SK-N-SH (cell line): ENCODE measurements at regions not wholly inside any gene's neighbourhood (a gene's known extent, or its start where the extent isn't known, plus 50 kb on each side); places are given as distances from the start of the nearest gene placed in this dataset.

Experiments
- CTCF ChIA-PET: fragments of 300-600, 350-600 bp; formaldehyde crosslinking; extraction: SDS; loops from one replicate; lab custom pipeline; 2021; lab: Yijun Ruan, JAX
- POLR2A ChIA-PET: fragments of 350-600 bp; sonication (Branson Sonifier 250); formaldehyde crosslinking; extraction: SDS; loops from one replicate; lab custom pipeline; 2020; ENCODE audit warnings: antibody characterized with exemption, inconsistent platforms; lab: Yijun Ruan, JAX
- DNase-seq: peaks from one replicate; pipeline ENCODE4 v3.0.0; 2012
- H2AFZ ChIP-seq: fragments of 200-600 bp; sonication (generic); 2 replicates; pipeline ENCODE4 v1.8.1; 2016; ENCODE audit warnings: antibody characterized with exemption, mild to moderate bottlenecking, low read depth
- H3F3A ChIP-seq: fragments of 200-600 bp; sonication (generic); replicated peaks from 2 replicates; pipeline ENCODE3; 2016; ENCODE audit warnings: antibody characterized with exemption, mild to moderate bottlenecking; ENCODE audit not compliant: insufficient read depth
- H3K27ac ChIP-seq, 2 experiments: fragments of 200-500 bp in 1 of 2; fragments of 200-600 bp in 1 of 2; sonication (Bioruptor generic) in 1 of 2; sonication (generic), shearing (Covaris generic) in 1 of 2; 2 replicates each; pipeline versions ENCODE4 v1.5.1 to v1.6.1; 2014 to 2016; ENCODE audit warnings: low read depth in 2 of 2, inconsistent platforms in 1 of 2, low read length in 1 of 2, mild to moderate bottlenecking in 1 of 2, mixed read lengths in 1 of 2
- H3K27me3 ChIP-seq: fragments of 200-600 bp; sonication (generic), shearing (Covaris generic); 2 replicates; pipeline ENCODE4 v1.6.1; 2016; ENCODE audit warnings: mixed run types; ENCODE audit not compliant: insufficient read depth
- H3K36me3 ChIP-seq, 2 experiments: fragments of 200-500 bp in 1 of 2; fragments of 200-600 bp in 1 of 2; sonication (Bioruptor generic) in 1 of 2; sonication (generic) in 1 of 2; replicated peaks in 1 of 2; 2 replicates each; pipeline versions ENCODE3 to v1.5.1; 2014 to 2016; ENCODE audit warnings: low read length in 1 of 2, mild to moderate bottlenecking in 1 of 2; ENCODE audit not compliant: insufficient read depth in 2 of 2, control insufficient read depth in 1 of 2
- H3K4me1 ChIP-seq, 2 experiments: fragments of 200-500 bp in 1 of 2; fragments of 200-600 bp in 1 of 2; sonication (Bioruptor generic) in 1 of 2; sonication (generic), shearing (Covaris generic) in 1 of 2; 2 replicates each; pipeline versions ENCODE4 v1.5.1 to v1.6.1; 2014 to 2016; ENCODE audit warnings: low read depth in 1 of 2, low read length in 1 of 2, mixed run types in 1 of 2; ENCODE audit not compliant: insufficient read depth in 2 of 2, control insufficient read depth in 1 of 2
- H3K4me2 ChIP-seq: fragments of 200-600 bp; sonication (generic), shearing (Covaris generic); 2 replicates; pipeline ENCODE4 v1.6.1; 2017; ENCODE audit warnings: mixed run types
- H3K4me3 ChIP-seq, 2 experiments: fragments of 200-500 bp in 1 of 2; fragments of 200-600 bp in 1 of 2; sonication (Bioruptor generic) in 1 of 2; sonication (generic), shearing (Covaris generic) in 1 of 2; 2 replicates each; pipeline versions ENCODE4 v1.5.1 to v1.8.1; 2014 to 2016; ENCODE audit warnings: low read depth in 2 of 2, inconsistent platforms in 1 of 2, low read length in 1 of 2, mild to moderate bottlenecking in 1 of 2, mixed read lengths in 1 of 2, moderate library complexity in 1 of 2
- H3K79me2 ChIP-seq: fragments of 200-600 bp; sonication (generic); 2 replicates; pipeline ENCODE4 v1.8.1; 2017; ENCODE audit warnings: mild to moderate bottlenecking; ENCODE audit not compliant: insufficient read depth
- H3K9ac ChIP-seq: fragments of 200-600 bp; sonication (generic); 2 replicates; pipeline ENCODE4 v1.6.1; 2017; ENCODE audit warnings: mixed run types
- H3K9me2 ChIP-seq: fragments of 200-600 bp; sonication (generic); 2 replicates; pipeline ENCODE4 v1.6.1; 2017; ENCODE audit warnings: mixed run types
- H3K9me3 ChIP-seq: fragments of 200-600 bp; sonication (generic); 2 replicates; pipeline ENCODE4 v1.6.1; 2017; ENCODE audit warnings: mixed run types, mild to moderate bottlenecking, moderate library complexity
- H4K20me1 ChIP-seq: fragments of 200-600 bp; sonication (generic); 2 replicates; pipeline ENCODE4 v1.6.1; 2017; ENCODE audit warnings: mild to moderate bottlenecking, mixed run types; ENCODE audit not compliant: insufficient read depth
- CHD2 ChIP-seq: fragments of 150-350 bp; IDR thresholded peaks from 2 replicates; pipeline ENCODE4 v1.6.1; 2018; ENCODE audit warnings: low read length; ENCODE audit not compliant: partially characterized antibody
- CTCF ChIP-seq: fragments of 200-600 bp; sonication (generic); IDR thresholded peaks from 2 replicates; pipeline ENCODE4 v1.6.1; 2017; ENCODE audit warnings: antibody characterized with exemption, mild to moderate bottlenecking, moderate library complexity
- EP300 ChIP-seq, 2 experiments: IDR thresholded peaks; 2 replicates each; pipeline versions ENCODE4 v1.4.0 to v1.6.1; 2012; ENCODE audit warnings: borderline replicate concordance in 1 of 2, low read depth in 1 of 2, low read length in 1 of 2
- EZH2phosphoT487 ChIP-seq: fragments of 200-600 bp; sonication (generic); IDR thresholded peaks from 2 replicates; pipeline ENCODE4 v1.6.1; 2017; ENCODE audit warnings: low read depth, mixed run types, mild to moderate bottlenecking, antibody characterized with exemption, moderate library complexity, borderline replicate concordance
- FOXJ3 ChIP-seq: sonication (generic); formaldehyde crosslinking; IDR thresholded peaks from 2 replicates; pipeline ENCODE4 v1.5.1; 2020; ENCODE audit warnings: mild to moderate bottlenecking, missing genetic modification reagents
- FOXM1 ChIP-seq: IDR thresholded peaks from 2 replicates; pipeline ENCODE4 v1.4.0; 2012; ENCODE audit warnings: low read depth, mild to moderate bottlenecking
- GATA2 ChIP-seq: sonication (generic); formaldehyde crosslinking; IDR thresholded peaks from 2 replicates; pipeline ENCODE4 v1.5.0; 2020; ENCODE audit warnings: mild to moderate bottlenecking, missing genetic modification reagents
- IRF3 ChIP-seq: fragments of 150-350 bp; IDR thresholded peaks from 2 replicates; pipeline ENCODE4 v1.6.1; 2016; ENCODE audit warnings: mild to moderate bottlenecking, low read depth, low read length
- JUND ChIP-seq: IDR thresholded peaks from 2 replicates; pipeline ENCODE4 v1.4.0; 2012
- MXI1 ChIP-seq: IDR thresholded peaks from 2 replicates; pipeline ENCODE4 v1.6.1; 2012; ENCODE audit warnings: mild to moderate bottlenecking, low read depth, low read length, improper control_type of control experiment
- RCOR1 ChIP-seq: fragments of 150-350 bp; IDR thresholded peaks from 2 replicates; pipeline ENCODE4 v1.6.1; 2017; ENCODE audit warnings: antibody characterized with exemption, low read length
- RFX5 ChIP-seq: IDR thresholded peaks from 2 replicates; pipeline ENCODE4 v1.6.1; 2012; ENCODE audit warnings: mild to moderate bottlenecking, improper control_type of control experiment, low read length
- RXRA ChIP-seq: IDR thresholded peaks from 2 replicates; pipeline ENCODE4 v1.4.0; 2012; ENCODE audit warnings: low read depth, mild to moderate bottlenecking, borderline replicate concordance
- SIN3A ChIP-seq: IDR thresholded peaks from 2 replicates; pipeline ENCODE4 v1.6.1; 2012; ENCODE audit warnings: low read depth, mild to moderate bottlenecking, low read length, moderate library complexity, borderline replicate concordance
- TAF1 ChIP-seq: IDR thresholded peaks from 2 replicates; pipeline ENCODE4 v1.6.1; 2012; ENCODE audit warnings: low read depth, mild to moderate bottlenecking, low read length, moderate library complexity, borderline replicate concordance
- USF1 ChIP-seq: IDR thresholded peaks from 2 replicates; pipeline ENCODE4 v1.4.0; 2012; ENCODE audit warnings: low read depth, borderline replicate concordance
- USF2 ChIP-seq: fragments of 150-350 bp; IDR thresholded peaks from 2 replicates; pipeline ENCODE4 v1.6.1; 2017; ENCODE audit warnings: antibody characterized with exemption, low read length, low read depth, borderline replicate concordance
- YY1 ChIP-seq: IDR thresholded peaks from 2 replicates; pipeline ENCODE4 v1.4.0; 2012; ENCODE audit warnings: low read depth, mild to moderate bottlenecking
- WGBS: methylation state at CpG from one replicate; pipeline ENCODE4 v1.1.6; 2017; ENCODE audit warnings: low lambda C conversion rate; 5-methylcytosine and 5-hydroxymethylcytosine counted together

- no peaks in the 10 kb centered on the region for H3K9me3 ChIP-seq
- no peak overlapping the region for H2AFZ ChIP-seq
- H3F3A ChIP-seq, result no peaks in the 10 kb centered on the region
- ChIA-PET CTCF (no interaction called here), POLR2A (no interaction called here)
- 49% methylated on average over 8 of the region's 8 CpGs for WGBS
- TF ChIP-seq TAF1, result no peak
- TF ChIP-seq MXI1, result no peak
- TF ChIP-seq CHD2, result no peak
- TF ChIP-seq YY1, result no peak
- no peak for TF ChIP-seq CTCF
- TF ChIP-seq GATA2, result no peak
- TF ChIP-seq EZH2phosphoT487, result no peak
- TF ChIP-seq RFX5, result no peak
- TF ChIP-seq FOXM1, result no peak
- TF ChIP-seq RCOR1, result no peak
- TF ChIP-seq JUND, result no peak
- TF ChIP-seq RXRA, result no peak
- TF ChIP-seq FOXJ3 (CRISPR knock-in tag), result no peak
- no peak for TF ChIP-seq USF1
- no peak for TF ChIP-seq USF2
- no peak for TF ChIP-seq IRF3
- TF ChIP-seq SIN3A, result no peak
- TF ChIP-seq EP300 (IDR thresholded peaks at IDR 0.05; ENCODE audit: borderline replicate concordance in 1 of 2, low read depth in 1 of 2, low read length in 1 of 2), result no peak
- no peak overlapping the region for H3K4me3 ChIP-seq
- H3K9me2 ChIP-seq, result no peaks in the 10 kb centered on the region
- DNase-seq, result no peak
- no peak overlapping the region for H3K27ac ChIP-seq
- H3K4me2 ChIP-seq, result no peak overlapping the region
- H3K79me2 ChIP-seq, result no peaks in the 10 kb centered on the region
- H3K27me3 ChIP-seq, result no peaks in the 10 kb centered on the region; the same call in 1 of the 2 replicates
- H4K20me1 ChIP-seq, result no peaks in the 10 kb centered on the region
- no peaks in the 10 kb centered on the region for H3K4me1 ChIP-seq
- H3K9ac ChIP-seq, result no peak overlapping the region
- H3K36me3 ChIP-seq, result no peaks in the 10 kb centered on the region
These were observed 248.6 kb downstream of the BCL2 start for GRCh38 chr18:63070767-63071502.
